Progenitor cell of endocrine pancreas (in vitro differentiated cells): ENCODE measurements at regions not wholly inside any gene's neighbourhood (a gene's known extent, or its start where the extent isn't known, plus 50 kb on each side); places are given as distances from the start of the nearest gene placed in this dataset.

Source experiments
- DNase-seq: peaks from one replicate; pipeline ENCODE4 v3.0.0; 2021; ENCODE audit warnings: low spot score; ENCODE audit not compliant: unreplicated experiment
- H3K27ac Mint-ChIP-seq: 2 replicates; pipeline ENCODE4 v1.8.0; 2021; ENCODE audit warnings: mild to moderate bottlenecking, moderate library complexity, mixed read lengths
- H3K27me3 Mint-ChIP-seq: 2 replicates; pipeline ENCODE4 v1.8.0; 2021; ENCODE audit warnings: mixed read lengths
- H3K36me3 Mint-ChIP-seq: 2 replicates; pipeline ENCODE4 v1.8.0; 2022; ENCODE audit warnings: mixed read lengths; ENCODE audit not compliant: insufficient read depth
- H3K4me1 Mint-ChIP-seq: 2 replicates; pipeline ENCODE4 v1.8.0; 2021; ENCODE audit warnings: low read depth, mixed read lengths
- H3K4me3 Mint-ChIP-seq: 2 replicates; pipeline ENCODE4 v1.8.0; 2021; ENCODE audit warnings: low read depth, mild to moderate bottlenecking, moderate library complexity, mixed read lengths
- H3K9me3 Mint-ChIP-seq: 2 replicates; pipeline ENCODE4 v1.8.0; 2021; ENCODE audit warnings: low read depth, mixed read lengths
- TF ChIP-seq, protein P1 (sequence below): fragments of 200-600 bp; sonication (generic); IDR thresholded peaks from one replicate; pipeline ENCODE4 v1.5.0; 2021; ENCODE audit warnings: antibody characterized with exemption, mild to moderate bottlenecking; ENCODE audit not compliant: unreplicated experiment

- no peaks in the 10 kb centered on the region for H3K9me3 Mint-ChIP-seq
- TF ChIP-seq, protein P1, sequence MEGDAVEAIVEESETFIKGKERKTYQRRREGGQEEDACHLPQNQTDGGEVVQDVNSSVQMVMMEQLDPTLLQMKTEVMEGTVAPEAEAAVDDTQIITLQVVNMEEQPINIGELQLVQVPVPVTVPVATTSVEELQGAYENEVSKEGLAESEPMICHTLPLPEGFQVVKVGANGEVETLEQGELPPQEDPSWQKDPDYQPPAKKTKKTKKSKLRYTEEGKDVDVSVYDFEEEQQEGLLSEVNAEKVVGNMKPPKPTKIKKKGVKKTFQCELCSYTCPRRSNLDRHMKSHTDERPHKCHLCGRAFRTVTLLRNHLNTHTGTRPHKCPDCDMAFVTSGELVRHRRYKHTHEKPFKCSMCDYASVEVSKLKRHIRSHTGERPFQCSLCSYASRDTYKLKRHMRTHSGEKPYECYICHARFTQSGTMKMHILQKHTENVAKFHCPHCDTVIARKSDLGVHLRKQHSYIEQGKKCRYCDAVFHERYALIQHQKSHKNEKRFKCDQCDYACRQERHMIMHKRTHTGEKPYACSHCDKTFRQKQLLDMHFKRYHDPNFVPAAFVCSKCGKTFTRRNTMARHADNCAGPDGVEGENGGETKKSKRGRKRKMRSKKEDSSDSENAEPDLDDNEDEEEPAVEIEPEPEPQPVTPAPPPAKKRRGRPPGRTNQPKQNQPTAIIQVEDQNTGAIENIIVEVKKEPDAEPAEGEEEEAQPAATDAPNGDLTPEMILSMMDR = no peak
- H3K4me3 Mint-ChIP-seq = no peak overlapping the region
- DNase-seq = no peak
- H3K36me3 Mint-ChIP-seq = no peaks in the 10 kb centered on the region
- H3K27me3 Mint-ChIP-seq = no peaks in the 10 kb centered on the region
- no peak overlapping the region for H3K27ac Mint-ChIP-seq
- H3K4me1 Mint-ChIP-seq = peaks cover 10% of the 10 kb centered on the region
These were observed 273.9 kb downstream of the MBD2 start for GRCh38 chr18:53950545-53950944.

- H3K27ac Mint-ChIP-seq = no peak overlapping the region
- H3K4me3 Mint-ChIP-seq = no peak overlapping the region
- TF ChIP-seq, protein P1 = no peak
- H3K36me3 Mint-ChIP-seq = no peaks in the 10 kb centered on the region
- H3K9me3 Mint-ChIP-seq = peaks cover 4% of the 10 kb centered on the region
- no peaks in the 10 kb centered on the region for H3K27me3 Mint-ChIP-seq
- peaks cover 10% of the 10 kb centered on the region for H3K4me1 Mint-ChIP-seq
- no peak for DNase-seq
These were observed 275.5 kb downstream of the MBD2 start for GRCh38 chr18:53948991-53949390.

DNA sequence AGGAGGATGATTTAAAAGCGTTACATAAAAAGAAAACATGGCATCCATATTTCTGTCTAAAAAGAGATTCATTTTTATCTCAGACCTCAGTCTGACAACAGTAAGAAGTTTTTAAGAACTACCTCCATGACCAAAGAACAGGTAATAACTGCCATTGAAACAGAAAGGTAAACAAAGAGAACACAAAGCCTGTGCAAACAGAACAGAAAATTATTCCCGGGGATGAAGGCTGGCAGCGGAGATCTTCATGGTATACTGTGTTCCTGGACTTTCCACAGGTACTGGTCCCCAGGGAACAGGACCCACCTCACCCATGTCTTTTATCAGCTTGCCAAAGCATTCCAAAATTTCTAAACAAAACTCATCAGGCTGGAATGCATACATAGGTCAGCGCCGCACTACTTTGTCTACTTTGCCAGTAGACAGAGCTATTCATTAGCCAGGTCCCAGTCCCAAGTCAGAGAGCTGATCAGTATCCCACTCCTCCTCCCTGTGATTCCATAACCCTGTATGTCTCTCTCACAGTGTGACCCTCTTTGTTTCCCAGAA, 277.3 kb downstream of the MBD2 start:
- Mint-ChIP-seq H3K27me3 (no peaks in the 10 kb centered on the region), H3K4me3 (no peak overlapping the region)

GRCh38 chr18:53946594-53946993, 277.9 kb downstream of the MBD2 start:
- TF ChIP-seq, protein P1 = no peak
- Mint-ChIP-seq H3K9me3 (peaks cover 4% of the 10 kb centered on the region), H3K36me3 (no peaks in the 10 kb centered on the region), H3K4me3 (no peak overlapping the region), H3K4me1 (peaks cover 10% of the 10 kb centered on the region), H3K27ac (no peak overlapping the region), H3K27me3 (no peaks in the 10 kb centered on the region)
- DNase-seq = no peak

More for the DNA sequence above, 277.3 kb downstream of the MBD2 start:
- H3K4me1 Mint-ChIP-seq = peaks cover 10% of the 10 kb centered on the region
- H3K9me3 Mint-ChIP-seq = peaks cover 4% of the 10 kb centered on the region
- DNase-seq = no peak
- no peaks in the 10 kb centered on the region for H3K36me3 Mint-ChIP-seq
- TF ChIP-seq, protein P1 = no peak
- H3K27ac Mint-ChIP-seq = peak overlapping the region; percentile 22

DNA sequence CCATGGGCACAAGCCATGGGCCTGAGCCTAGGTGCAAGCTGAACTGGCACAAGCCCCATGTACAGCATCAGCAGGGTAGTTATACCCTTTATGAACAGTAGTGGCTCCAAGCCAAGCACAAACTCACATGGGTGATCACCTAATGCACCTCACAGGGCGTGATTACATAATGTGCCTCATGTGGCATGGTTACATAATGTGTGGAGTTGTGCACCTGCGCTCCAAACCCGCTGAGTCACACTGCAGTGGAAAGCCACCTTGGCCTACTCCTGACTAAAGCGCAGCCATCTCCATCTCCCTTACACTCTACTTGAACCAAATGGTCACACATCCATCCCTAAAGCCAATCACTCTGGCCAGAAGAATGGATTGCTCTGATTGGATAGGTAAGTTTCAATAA, 279.7 kb downstream of the MBD2 start:
- no peak overlapping the region for H3K4me3 Mint-ChIP-seq
- no peaks in the 10 kb centered on the region for H3K27me3 Mint-ChIP-seq
- no peak overlapping the region for H3K27ac Mint-ChIP-seq
- peaks cover 4% of the 10 kb centered on the region for H3K9me3 Mint-ChIP-seq
- TF ChIP-seq, protein P1 = no peak
- no peaks in the 10 kb centered on the region for H3K36me3 Mint-ChIP-seq
- peaks cover 10% of the 10 kb centered on the region for H3K4me1 Mint-ChIP-seq
- DNase-seq = no peak
